GM13977 (cell line): ENCODE measurements at regions not wholly inside any gene's neighbourhood (a gene's known extent, or its start where the extent isn't known, plus 50 kb on each side); places are given as distances from the start of the nearest gene placed in this dataset.

Experiments
- DNase-seq: peaks from one replicate; pipeline ENCODE4 v3.0.0; 2012; ENCODE audit warnings: low spot score
- in situ Hi-C: fragments of 300-500 bp; cut with MboI; formaldehyde crosslinking; loops from one replicate; pipeline ENCODE4 v1.12.0; 2022; ENCODE audit warnings: low sequenced_read_pairs, low pct_unique_long_range_greater_than_20kb, mixed read lengths, inconsistent platforms; ENCODE audit not compliant: unreplicated experiment
- TF ChIP-seq, protein P1 (sequence below): IDR thresholded peaks from 2 replicates; pipeline ENCODE4 v1.5.1; 2012; ENCODE audit warnings: mild to moderate bottlenecking, control low read depth; ENCODE audit not compliant: insufficient read depth; ENCODE audit errors: extremely low read depth, missing control alignments

GRCh38 chr16:55039931-55040330 is 109.3 kb downstream of the IRX5 start:
- in situ Hi-C loops = no loop called here
- TF ChIP-seq, protein P1, sequence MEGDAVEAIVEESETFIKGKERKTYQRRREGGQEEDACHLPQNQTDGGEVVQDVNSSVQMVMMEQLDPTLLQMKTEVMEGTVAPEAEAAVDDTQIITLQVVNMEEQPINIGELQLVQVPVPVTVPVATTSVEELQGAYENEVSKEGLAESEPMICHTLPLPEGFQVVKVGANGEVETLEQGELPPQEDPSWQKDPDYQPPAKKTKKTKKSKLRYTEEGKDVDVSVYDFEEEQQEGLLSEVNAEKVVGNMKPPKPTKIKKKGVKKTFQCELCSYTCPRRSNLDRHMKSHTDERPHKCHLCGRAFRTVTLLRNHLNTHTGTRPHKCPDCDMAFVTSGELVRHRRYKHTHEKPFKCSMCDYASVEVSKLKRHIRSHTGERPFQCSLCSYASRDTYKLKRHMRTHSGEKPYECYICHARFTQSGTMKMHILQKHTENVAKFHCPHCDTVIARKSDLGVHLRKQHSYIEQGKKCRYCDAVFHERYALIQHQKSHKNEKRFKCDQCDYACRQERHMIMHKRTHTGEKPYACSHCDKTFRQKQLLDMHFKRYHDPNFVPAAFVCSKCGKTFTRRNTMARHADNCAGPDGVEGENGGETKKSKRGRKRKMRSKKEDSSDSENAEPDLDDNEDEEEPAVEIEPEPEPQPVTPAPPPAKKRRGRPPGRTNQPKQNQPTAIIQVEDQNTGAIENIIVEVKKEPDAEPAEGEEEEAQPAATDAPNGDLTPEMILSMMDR = no peak
- no peak for DNase-seq

- TF ChIP-seq, protein P1 = no peak
- in situ Hi-C loops = no loop called here
- DNase-seq = no peak
These were observed 109.9 kb downstream of the IRX5 start for GRCh38 chr16:55040366-55041086.

GRCh38 chr16:55041540-55042234 is 111.0 kb downstream of the IRX5 start:
- no peak for DNase-seq
- TF ChIP-seq, protein P1 = no peak
- in situ Hi-C loops = no loop called here

GRCh38 chr16:55042556-55043432 is 112.1 kb downstream of the IRX5 start:
- DNase-seq = no peak
- in situ Hi-C loops = no loop called here
- TF ChIP-seq, protein P1 = no peak

DNA sequence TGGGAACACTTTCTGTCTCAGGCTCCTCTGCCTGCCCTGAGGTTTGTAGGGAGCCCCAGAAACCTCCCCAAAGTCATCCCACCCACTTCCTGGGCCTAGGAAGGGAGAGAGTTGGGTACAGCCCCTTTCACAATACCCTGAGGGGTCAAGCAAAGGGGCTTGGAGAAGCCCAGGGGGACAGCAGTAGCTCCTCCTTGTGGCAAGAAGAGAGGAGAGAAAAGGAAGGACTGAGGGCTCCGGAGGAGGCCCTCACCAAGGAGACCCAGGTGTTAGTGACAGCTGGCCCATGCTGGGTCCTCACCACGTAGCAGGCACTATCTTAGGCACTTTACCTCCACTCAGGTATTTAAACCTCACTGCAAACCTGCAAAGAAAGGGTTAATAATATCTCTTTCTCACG is 112.8 kb downstream of the IRX5 start:
- TF ChIP-seq, protein P1 = no peak
- in situ Hi-C loops = no loop called here
- DNase-seq = no peak

- in situ Hi-C loops = no loop called here
- DNase-seq = no peak
- TF ChIP-seq, protein P1 = no peak
These were observed 113.7 kb downstream of the IRX5 start for GRCh38 chr16:55044201-55044975.
